Muscle of arm (tissue), 1 donor: ENCODE measurements at regions not wholly inside any gene's neighbourhood (a gene's known extent, or its start where the extent isn't known, plus 50 kb on each side); places are given as distances from the start of the nearest gene placed in this dataset.

Experiments used
- DNase-seq: peaks from one replicate; pipeline ENCODE4 v3.0.0-alpha.2; 2013

GRCh38 chr14:61226015-61226654 lies 55.0 kb downstream of the TMEM30B start:
- no peak for DNase-seq

- DNase-seq, result no peak
Measured at GRCh38 chr14:61225344-61225743, 55.8 kb downstream of the TMEM30B start.

- no peak for DNase-seq
Measured at GRCh38 chr14:61223552-61223951, 57.6 kb downstream of the TMEM30B start.

- no peak for DNase-seq
Measured at GRCh38 chr14:61222388-61222787, 58.8 kb downstream of the TMEM30B start.

GRCh38 chr14:61221906-61222305 lies 59.2 kb downstream of the TMEM30B start:
- DNase-seq, result no peak

- DNase-seq, result no peak
Measured at GRCh38 chr14:61219673-61220072, 61.5 kb downstream of the TMEM30B start.

GRCh38 chr14:61219256-61219655 lies 61.9 kb downstream of the TMEM30B start:
- DNase-seq, result no peak

GRCh38 chr14:61218767-61219166 lies 62.4 kb downstream of the TMEM30B start:
- DNase-seq, result no peak

- DNase-seq, result no peak
Measured at GRCh38 chr14:61218157-61218556, 63.0 kb downstream of the TMEM30B start.

- no peak for DNase-seq
Measured at GRCh38 chr14:61217516-61217915, 63.6 kb downstream of the TMEM30B start.

- no peak for DNase-seq
Measured at GRCh38 chr14:61215222-61216020, 65.7 kb downstream of the TMEM30B start.

- DNase-seq, result no peak
Measured at GRCh38 chr14:61213920-61214319, 67.2 kb downstream of the TMEM30B start.

- no peak for DNase-seq
Measured at GRCh38 chr14:61213191-61213621, 67.9 kb downstream of the TMEM30B start.

- DNase-seq, result no peak
Measured at GRCh38 chr14:61212546-61212945, 68.6 kb downstream of the TMEM30B start.

- DNase-seq, result no peak
Measured at GRCh38 chr14:61211476-61212255, 69.5 kb downstream of the TMEM30B start.

GRCh38 chr14:61203081-61203753 lies 77.9 kb downstream of the TMEM30B start:
- DNase-seq, result no peak

- no peak for DNase-seq
Measured at GRCh38 chr14:61202124-61202523, 79.0 kb downstream of the TMEM30B start.

- DNase-seq, result no peak
Measured at GRCh38 chr14:61201171-61201570, 80.0 kb downstream of the TMEM30B start.

GRCh38 chr14:61197416-61197815 lies 83.7 kb downstream of the TMEM30B start:
- no peak for DNase-seq

- DNase-seq, result no peak
Measured at GRCh38 chr14:61196792-61197191, 84.3 kb downstream of the TMEM30B start.

GRCh38 chr14:61196034-61196433 lies 85.1 kb downstream of the TMEM30B start:
- no peak for DNase-seq

GRCh38 chr14:61193476-61193875 lies 87.7 kb downstream of the TMEM30B start:
- DNase-seq, result no peak
